HG02798 (cell line): ENCODE measurements at regions not wholly inside any gene's neighbourhood (a gene's known extent, or its start where the extent isn't known, plus 50 kb on each side); places are given as distances from the start of the nearest gene placed in this dataset.
A peak's percentile ranks its signal among the peaks of the same experiment; 100 is the strongest.

Experiments used
- ATAC-seq: cut with Tn5 transposase; IDR thresholded peaks from one replicate; pipeline ENCODE4 v1.9.1; 2021; ENCODE audit warnings: mild to moderate bottlenecking; ENCODE audit not compliant: unreplicated experiment, poor library complexity

DNA sequence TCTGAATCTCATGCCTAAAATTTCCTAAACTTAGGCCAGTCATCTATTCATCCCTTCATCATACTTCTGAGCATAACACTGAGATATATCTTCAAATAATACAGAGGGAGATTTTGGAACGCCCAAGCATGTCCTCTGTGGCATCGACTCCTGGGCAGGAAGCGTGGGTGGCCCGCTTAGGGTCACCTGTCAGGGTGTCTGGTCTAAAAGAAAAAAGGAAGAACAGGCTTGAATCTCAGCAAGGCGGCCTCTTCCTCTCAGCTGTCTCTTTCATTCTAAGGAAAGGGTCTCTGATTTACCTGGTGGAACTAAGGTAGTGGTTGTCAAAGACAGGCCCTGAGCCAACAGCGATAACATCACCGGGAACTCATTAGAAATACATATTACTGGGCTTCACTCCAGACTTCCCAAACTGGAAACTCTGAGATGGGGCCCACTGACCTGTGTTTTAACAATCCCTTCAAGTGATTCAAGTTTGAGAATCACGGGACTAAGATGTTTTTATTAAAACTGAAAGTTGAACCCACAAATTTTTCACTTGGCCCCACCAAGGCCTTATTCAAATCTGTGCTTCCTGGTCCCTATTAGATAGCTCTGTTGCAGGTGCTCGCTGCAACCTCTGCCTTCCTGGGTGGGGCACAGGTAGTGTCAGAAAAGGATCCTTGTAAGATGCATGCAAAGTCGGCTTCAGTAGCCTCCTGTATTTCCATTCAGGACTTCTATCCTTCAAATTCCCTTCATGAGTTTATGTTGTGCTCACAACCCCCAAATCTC lies 162.3 kb upstream of the CCDC68 start:
- no peak for ATAC-seq

DNA sequence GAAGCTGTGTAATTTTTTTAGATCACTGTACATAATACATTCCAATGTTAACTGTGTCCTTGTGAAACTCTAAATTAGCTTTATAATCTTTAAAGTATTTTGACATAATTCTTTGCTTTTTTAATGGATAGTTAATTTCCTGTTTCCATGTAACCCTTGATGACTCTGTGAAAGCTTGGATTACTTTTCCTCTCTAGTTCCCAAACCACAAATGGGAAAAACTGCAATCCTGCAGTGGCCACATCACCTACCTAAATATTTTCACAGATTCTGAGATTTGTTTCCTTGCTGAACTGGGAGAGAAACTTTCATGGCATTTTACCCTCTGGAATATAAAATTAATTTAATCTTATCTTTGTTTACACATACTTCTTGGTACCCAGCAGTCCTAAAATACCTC lies 161.6 kb upstream of the CCDC68 start:
- ATAC-seq, result no peak

- no peak for ATAC-seq
Measured at GRCh38 chr18:55119434-55119833, 160.2 kb upstream of the CCDC68 start.

GRCh38 chr18:55119016-55119415 lies 159.8 kb upstream of the CCDC68 start:
- ATAC-seq, result no peak

DNA sequence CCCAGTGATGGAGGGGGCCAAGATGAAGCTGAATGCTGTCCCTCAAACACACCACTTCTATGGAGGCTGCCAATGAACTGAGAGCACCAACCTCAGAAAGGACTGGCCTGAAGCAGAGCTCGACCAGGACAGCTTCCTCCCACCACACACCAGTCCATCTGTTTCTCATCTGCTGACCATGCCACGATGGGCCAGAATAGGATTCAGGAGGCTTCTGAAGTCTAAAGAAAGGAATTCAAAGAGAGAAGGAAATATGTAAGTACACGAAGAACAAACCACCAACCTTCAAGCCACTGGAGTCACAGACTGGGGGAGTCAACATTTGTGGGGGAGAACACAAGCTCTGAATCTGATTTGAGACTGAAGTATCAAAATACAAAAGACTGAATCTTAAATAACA lies 157.6 kb upstream of the CCDC68 start:
- ATAC-seq, result no peak

- ATAC-seq, result no peak
Measured at GRCh38 chr18:55115606-55116005, 156.3 kb upstream of the CCDC68 start.

DNA sequence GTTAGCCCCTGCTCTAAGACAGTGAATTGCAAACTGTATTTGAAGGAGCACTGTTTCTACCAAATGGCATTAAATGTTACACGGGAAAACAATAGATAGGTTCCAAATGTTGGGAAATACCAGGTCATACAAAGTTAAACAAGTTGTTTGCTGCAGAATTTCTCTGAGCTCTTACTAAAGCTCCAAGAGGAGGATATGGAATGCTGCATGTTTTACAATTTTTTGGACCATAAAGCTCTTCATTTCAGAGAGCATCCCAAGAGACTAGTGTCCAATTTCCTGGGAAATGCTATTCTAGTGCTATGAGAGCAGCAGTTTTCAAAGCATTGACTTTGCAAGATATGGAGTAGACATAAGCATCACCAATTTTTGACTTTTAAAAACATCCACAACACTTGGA lies 155.6 kb upstream of the CCDC68 start:
- no peak for ATAC-seq

DNA sequence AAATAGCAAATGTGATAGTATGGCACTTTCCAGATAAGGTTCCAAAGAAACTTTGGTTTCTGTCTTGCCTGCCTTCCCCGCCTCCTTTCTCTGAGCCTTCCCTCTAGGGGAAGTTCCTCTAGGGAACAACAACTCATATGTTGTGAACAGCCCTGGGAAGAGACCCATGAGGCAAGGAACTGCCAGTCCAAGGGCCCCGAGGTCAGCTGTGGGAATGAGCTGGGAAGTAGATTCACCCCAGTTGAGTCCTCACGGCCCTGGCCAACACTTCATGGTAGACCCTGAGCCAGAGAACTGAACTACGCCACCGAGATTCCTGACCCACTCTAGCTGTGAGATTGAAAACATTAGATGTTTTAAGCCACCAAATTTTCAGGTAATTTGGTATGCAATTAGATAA lies 154.5 kb upstream of the CCDC68 start:
- ATAC-seq, result no peak

DNA sequence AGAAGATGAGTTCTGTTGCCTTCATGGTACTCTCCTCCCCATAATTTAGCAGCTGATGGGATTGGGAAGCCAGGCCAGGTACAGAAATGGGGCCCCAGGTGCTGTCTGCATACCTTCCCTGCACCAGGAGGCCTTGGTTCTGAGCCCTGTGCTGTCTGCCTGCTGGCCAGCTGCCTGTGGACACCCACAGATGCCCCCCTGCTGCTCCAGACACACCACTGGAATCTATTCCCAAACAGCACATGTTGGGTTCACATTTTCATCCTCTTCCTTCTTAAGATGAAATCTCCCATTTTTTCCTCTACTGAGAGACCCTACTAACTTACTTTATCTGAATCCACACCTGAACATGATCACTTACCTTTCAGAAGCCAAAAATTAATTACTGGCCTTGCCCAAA lies 152.0 kb upstream of the CCDC68 start:
- no peak for ATAC-seq

DNA sequence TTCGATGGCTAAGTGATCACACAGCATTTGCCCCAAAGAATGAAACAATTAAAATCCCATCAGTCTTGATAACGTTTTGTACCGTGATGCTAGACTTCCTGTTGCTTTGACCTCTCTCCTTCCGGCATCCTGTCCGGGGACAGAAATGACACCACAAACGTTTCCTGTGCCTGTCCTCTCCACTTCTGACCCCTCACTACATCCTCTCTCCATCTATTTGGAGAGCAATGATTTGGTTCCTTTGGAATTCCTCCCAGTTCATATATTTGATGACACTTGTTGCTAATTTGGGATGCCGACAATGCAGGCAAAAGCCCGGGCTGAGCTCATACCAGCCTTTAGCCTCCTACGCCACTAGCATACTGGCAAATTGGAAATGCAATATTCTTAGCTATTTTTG lies 151.2 kb upstream of the CCDC68 start:
- ATAC-seq, result no peak

GRCh38 chr18:55109818-55110414 lies 150.7 kb upstream of the CCDC68 start:
- no peak for ATAC-seq

GRCh38 chr18:55106906-55107305 lies 147.6 kb upstream of the CCDC68 start:
- ATAC-seq, result no peak

DNA sequence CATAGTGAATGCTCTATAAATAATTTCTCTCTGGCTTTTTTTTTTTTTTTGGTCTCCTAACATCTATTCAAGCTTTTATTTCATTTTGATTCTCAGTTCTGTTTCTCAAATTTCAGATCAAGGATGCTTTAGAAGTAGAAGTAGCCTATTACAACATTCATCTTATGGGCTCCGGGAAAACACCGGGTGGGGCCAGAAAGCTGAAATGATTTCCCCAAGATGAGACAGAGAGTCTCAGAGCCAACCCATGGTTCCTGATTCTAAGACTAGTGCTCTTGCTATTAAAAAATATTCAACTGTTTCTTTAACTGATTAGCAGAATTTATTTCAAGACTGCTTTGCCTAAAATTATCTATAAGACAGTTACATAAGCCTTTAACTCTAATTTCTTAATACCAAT lies 147.2 kb upstream of the CCDC68 start:
- ATAC-seq, result no peak

GRCh38 chr18:55105873-55106272 lies 146.6 kb upstream of the CCDC68 start:
- no peak for ATAC-seq

DNA sequence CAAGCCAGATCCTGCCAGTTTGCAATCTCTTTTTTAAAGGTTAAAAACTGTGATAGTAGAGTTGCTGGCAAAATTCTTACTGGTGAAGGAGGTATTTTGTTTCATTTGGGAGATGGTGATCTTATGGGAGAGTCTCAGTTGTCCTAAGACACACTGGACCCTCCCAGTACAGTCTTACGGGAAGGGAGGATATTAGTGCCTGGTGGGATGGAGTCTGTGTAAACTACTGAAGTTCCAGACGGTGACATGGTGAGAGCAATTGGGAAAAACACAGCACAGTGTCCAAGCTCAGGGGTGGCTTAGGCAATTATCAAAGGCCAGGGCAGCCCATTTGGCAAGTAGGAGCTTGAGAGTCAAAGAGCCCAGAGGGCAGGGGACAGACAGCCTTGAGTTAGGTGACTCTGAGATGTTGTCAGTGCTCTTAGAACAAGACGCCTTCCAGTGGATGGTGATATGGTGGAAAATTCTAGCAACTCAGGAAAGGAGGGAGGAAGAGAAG lies 143.7 kb upstream of the CCDC68 start:
- ATAC-seq, result no peak

- ATAC-seq, result no peak
Measured at GRCh38 chr18:55102501-55102900, 143.2 kb upstream of the CCDC68 start.

DNA sequence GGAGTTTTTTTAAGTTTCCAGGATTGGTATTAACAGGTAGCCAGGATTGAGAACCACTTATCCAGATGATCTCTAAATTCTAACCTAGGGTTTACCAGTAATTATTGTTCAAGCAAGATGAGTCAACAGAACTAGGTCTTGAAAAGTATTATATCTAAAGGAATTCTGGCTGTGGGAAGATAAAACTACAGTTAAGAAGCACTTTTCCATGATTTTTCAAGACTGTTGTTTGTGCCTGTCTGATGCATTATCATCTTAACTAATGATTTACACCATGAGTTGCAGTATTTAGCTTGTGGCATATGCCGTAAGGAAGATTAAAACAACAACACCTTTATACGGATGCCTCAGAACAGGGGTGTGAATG lies 142.2 kb upstream of the CCDC68 start:
- no peak for ATAC-seq

DNA sequence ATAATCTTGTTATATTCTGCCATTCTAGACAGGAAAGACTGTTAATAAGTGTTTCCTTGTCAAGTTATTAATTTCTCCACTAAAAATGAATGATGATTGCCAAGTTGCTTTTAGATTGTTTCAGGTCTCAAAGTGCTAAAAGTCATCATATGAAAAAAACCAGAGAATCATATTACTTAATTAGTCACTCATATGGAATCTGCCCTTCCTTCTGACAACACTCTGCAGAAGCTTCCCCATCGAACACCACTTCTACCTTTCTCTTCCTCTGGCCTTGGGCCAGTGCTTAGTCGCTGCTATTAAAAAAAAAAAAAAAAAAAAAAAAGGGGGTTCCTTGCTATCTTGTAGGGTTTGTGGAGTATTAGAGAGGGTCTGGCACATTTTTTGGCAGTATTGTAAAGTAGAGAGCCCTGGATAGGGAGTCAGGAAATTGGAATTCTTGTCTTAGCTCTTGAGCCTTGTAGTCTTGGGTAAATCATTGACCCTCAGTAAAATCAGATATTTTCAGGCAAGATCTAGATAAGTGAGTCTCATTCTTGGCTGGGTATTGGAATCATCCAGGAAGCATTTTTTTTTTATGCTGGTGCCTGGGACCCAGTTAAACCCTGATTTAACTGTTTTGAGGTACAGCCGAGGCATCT lies 141.7 kb upstream of the CCDC68 start:
- ATAC-seq, result no peak

GRCh38 chr18:55097456-55098170 lies 138.4 kb upstream of the CCDC68 start:
- ATAC-seq, result no peak

- peak; percentile 54 for ATAC-seq
Measured at GRCh38 chr18:55096263-55096951, 137.1 kb upstream of the CCDC68 start.
